HEK293 (cell line): ENCODE measurements at regions not wholly inside any gene's neighbourhood (a gene's known extent, or its start where the extent isn't known, plus 50 kb on each side); places are given as distances from the start of the nearest gene placed in this dataset.

ENCODE experiments used
- ZNF274 ChIP-seq, 2 experiments: fragments of 200-500 bp in 1 of 2; fragments of 450-650 bp in 1 of 2; sonication (Bioruptor generic) in 1 of 2; formaldehyde crosslinking in 1 of 2; IDR thresholded peaks; 2 replicates each; pipeline versions ENCODE4 v1.5.1 to v1.6.1; 2014 to 2016; ENCODE audit warnings: borderline replicate concordance in 1 of 2, inconsistent platforms in 1 of 2, low read length in 1 of 2, missing biosample characterization in 1 of 2, missing genetic modification characterization in 1 of 2
- ZSCAN30 ChIP-seq: fragments of 450-650 bp; IDR thresholded peaks from 2 replicates; pipeline ENCODE4 v1.5.1; 2018; ENCODE audit warnings: missing biosample characterization, mild to moderate bottlenecking, missing genetic modification characterization, moderate library complexity

- no peak for TF ChIP-seq ZSCAN30 (tag by site-specific recombination)
- TF ChIP-seq ZNF274 (IDR thresholded peaks at IDR 0.05; ENCODE audit: low read length): no peak
- TF ChIP-seq ZNF274 (tag by site-specific recombination; IDR thresholded peaks at IDR 0.05; ENCODE audit: borderline replicate concordance): no peak
Observed at GRCh38 chr18:70506511-70506910, 217.7 kb downstream of the SOCS6 start.
